ENCODE measurements at regions not wholly inside any gene's neighbourhood (a gene's known extent, or its start where the extent isn't known, plus 50 kb on each side); places are given as distances from the start of the nearest gene placed in this dataset.

DNA sequence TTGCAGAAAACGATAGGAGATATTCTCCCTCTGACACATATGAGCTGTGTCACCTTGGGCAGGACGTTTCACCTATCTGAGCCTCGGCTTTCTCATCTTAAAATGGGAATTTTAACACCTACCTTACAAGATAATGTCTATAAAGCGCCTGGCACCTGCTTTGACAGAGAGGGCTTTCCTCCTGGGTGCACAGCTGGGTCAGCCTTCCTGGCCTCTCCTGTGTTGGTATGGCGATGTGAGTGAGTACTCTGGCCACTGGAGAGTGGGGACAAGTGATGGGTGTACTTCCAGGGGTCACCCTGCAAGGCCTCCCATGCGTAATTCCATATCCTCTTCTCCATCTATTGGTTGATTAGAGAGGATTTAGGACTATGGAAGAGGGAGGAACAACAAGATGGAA is 113.1 kb upstream of the SMIM23 start:
- H3K27ac ChIP-seq (ENCODE audit: low read depth in 2 of 2, low read length in 2 of 2): no peak overlapping the region
- H3K36me3 ChIP-seq (ENCODE audit: control insufficient read depth in 2 of 2, insufficient read depth in 2 of 2, low read length in 2 of 2): no peaks in the 10 kb centered on the region
- H3K27me3 ChIP-seq (ENCODE audit: control insufficient read depth in 2 of 2, insufficient read depth in 2 of 2, low read length in 2 of 2): peaks cover 0 to 2% of the 10 kb centered on the region in 2 donors
- H3K9ac ChIP-seq (ENCODE audit: low read depth in 1 of 2, low read length in 2 of 2): no peak overlapping the region
- no peaks in the 10 kb centered on the region for H3K4me1 ChIP-seq (ENCODE audit: control insufficient read depth in 2 of 2, insufficient read depth in 2 of 2, low read length in 2 of 2)
- H3K9me3 ChIP-seq (ENCODE audit: control insufficient read depth in 2 of 2, low read length in 2 of 2): no peaks in the 10 kb centered on the region
- H3K4me3 ChIP-seq (ENCODE audit: low read length in 2 of 2): no peak overlapping the region

DNA sequence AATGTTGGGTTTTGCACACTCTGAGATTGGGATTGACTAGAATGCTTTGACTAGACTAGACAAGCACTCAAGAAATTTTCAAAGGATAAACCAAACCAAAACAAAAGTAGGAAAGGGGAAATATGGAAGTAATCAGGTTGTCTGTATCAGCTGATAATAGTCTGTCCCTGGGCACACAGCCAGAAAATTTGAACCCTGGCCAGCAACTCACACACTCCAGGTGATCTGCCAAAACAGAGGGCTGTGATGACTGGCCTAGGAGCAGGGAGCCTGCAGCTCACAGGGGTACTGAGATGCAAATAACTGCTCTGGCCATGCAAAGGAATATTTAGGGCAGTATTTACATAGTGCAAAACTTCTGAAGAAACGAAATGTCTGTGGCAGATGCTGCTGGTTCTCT is 112.3 kb upstream of the SMIM23 start:
- Histone ChIP-seq H3K27ac (ENCODE audit: low read depth in 2 of 2, low read length in 2 of 2) (no peak overlapping the region), H3K4me1 (ENCODE audit: control insufficient read depth in 2 of 2, insufficient read depth in 2 of 2, low read length in 2 of 2) (no peaks in the 10 kb centered on the region), H3K9ac (ENCODE audit: low read depth in 1 of 2, low read length in 2 of 2) (no peak overlapping the region), H3K27me3 (ENCODE audit: control insufficient read depth in 2 of 2, insufficient read depth in 2 of 2, low read length in 2 of 2) (peaks cover 0 to 2% of the 10 kb centered on the region in 2 donors), H3K9me3 (ENCODE audit: control insufficient read depth in 2 of 2, low read length in 2 of 2) (no peaks in the 10 kb centered on the region), H3K4me3 (ENCODE audit: low read length in 2 of 2) (no peak overlapping the region), H3K36me3 (ENCODE audit: control insufficient read depth in 2 of 2, insufficient read depth in 2 of 2, low read length in 2 of 2) (no peaks in the 10 kb centered on the region)

DNA sequence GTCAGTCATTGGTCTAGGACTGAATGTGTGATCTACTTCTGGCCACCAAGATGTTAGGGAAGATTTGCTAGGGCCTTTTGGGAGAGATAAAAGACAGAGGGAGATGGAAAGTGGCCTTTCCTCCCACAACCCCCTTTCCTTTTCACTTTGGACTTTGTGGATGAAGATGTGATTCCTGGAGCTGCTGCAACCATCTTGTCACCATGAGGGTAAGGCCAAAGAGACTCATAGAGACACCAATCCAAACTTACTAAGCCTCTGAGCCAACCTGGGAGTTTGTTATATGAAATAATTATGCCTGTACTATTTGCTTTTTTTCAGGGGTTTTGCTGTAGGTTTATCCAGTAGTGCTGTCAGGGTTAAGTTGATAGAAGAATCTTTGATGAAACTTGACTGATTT is 111.8 kb upstream of the SMIM23 start:
- H3K27ac ChIP-seq (ENCODE audit: low read depth in 2 of 2, low read length in 2 of 2): no peak overlapping the region
- H3K9me3 ChIP-seq (ENCODE audit: control insufficient read depth in 2 of 2, low read length in 2 of 2): no peaks in the 10 kb centered on the region
- H3K4me1 ChIP-seq (ENCODE audit: control insufficient read depth in 2 of 2, insufficient read depth in 2 of 2, low read length in 2 of 2): no peaks in the 10 kb centered on the region
- H3K4me3 ChIP-seq (ENCODE audit: low read length in 2 of 2): no peak overlapping the region
- H3K27me3 ChIP-seq (ENCODE audit: control insufficient read depth in 2 of 2, insufficient read depth in 2 of 2, low read length in 2 of 2): peaks cover 0 to 2% of the 10 kb centered on the region in 2 donors
- no peaks in the 10 kb centered on the region for H3K36me3 ChIP-seq (ENCODE audit: control insufficient read depth in 2 of 2, insufficient read depth in 2 of 2, low read length in 2 of 2)
- no peak overlapping the region for H3K9ac ChIP-seq (ENCODE audit: low read depth in 1 of 2, low read length in 2 of 2)

DNA sequence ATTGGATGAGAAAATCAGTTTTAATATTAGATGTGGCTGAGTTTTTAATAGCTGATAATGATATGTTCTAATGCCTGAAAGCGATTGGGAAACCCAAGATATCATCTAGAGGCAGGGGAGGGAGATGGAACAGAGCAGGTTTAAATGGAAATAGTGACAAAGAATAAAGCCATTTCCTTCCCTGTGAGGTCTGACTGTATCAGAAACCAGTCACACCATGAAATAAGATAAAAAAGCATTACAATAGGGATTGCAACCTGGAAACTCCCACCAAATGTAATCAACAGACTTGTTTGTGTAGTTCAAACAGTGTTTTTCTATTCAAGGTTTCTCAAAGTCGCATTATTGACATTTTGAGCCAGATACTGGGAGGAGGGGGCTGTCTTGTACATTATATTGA is 110.1 kb upstream of the SMIM23 start:
- Histone ChIP-seq H3K9ac (ENCODE audit: low read depth in 1 of 2, low read length in 2 of 2) (no peak overlapping the region), H3K4me3 (ENCODE audit: low read length in 2 of 2) (no peak overlapping the region), H3K27me3 (ENCODE audit: control insufficient read depth in 2 of 2, insufficient read depth in 2 of 2, low read length in 2 of 2) (peaks cover 0 to 2% of the 10 kb centered on the region in 2 donors), H3K36me3 (ENCODE audit: control insufficient read depth in 2 of 2, insufficient read depth in 2 of 2, low read length in 2 of 2) (no peaks in the 10 kb centered on the region), H3K4me1 (ENCODE audit: control insufficient read depth in 2 of 2, insufficient read depth in 2 of 2, low read length in 2 of 2) (no peaks in the 10 kb centered on the region), H3K27ac (ENCODE audit: low read depth in 2 of 2, low read length in 2 of 2) (no peak overlapping the region), H3K9me3 (ENCODE audit: control insufficient read depth in 2 of 2, low read length in 2 of 2) (no peaks in the 10 kb centered on the region)

DNA sequence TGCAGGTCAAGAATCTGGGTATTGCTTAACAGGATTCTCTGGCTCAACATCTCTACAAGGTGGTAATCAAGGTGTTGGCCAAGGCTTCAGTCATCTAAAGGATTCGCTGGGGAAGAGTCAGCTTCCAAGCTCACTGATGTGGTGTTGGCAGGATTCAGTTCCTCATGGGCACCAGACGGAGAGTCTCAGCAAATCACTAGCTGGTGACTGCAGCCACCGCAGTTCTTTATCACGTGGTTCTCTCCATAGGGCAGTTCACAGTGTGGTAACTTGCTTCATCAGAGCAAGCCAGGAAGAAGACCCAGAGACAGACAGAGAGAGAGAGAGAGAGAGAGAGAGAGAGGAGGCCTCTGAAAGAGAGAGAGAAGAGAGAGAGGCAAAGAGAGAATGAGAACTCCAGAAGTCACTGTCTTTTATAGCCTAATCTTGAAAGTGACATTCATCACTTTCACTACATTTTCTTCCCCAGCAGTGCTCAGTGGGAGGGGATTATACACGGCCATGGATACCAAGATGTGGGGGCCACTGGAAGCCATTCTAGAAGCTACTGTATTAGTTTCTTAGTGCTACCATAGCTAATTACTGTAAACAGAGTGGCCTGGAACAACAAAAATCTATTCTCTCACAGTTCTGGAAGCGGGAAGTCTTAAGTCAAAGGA is 109.2 kb upstream of the SMIM23 start:
- no peaks in the 10 kb centered on the region for H3K36me3 ChIP-seq (ENCODE audit: control insufficient read depth in 2 of 2, insufficient read depth in 2 of 2, low read length in 2 of 2)
- H3K4me1 ChIP-seq (ENCODE audit: control insufficient read depth in 2 of 2, insufficient read depth in 2 of 2, low read length in 2 of 2): no peaks in the 10 kb centered on the region
- no peak overlapping the region for H3K4me3 ChIP-seq (ENCODE audit: low read length in 2 of 2)
- no peak overlapping the region for H3K27ac ChIP-seq (ENCODE audit: low read depth in 2 of 2, low read length in 2 of 2)
- H3K9me3 ChIP-seq (ENCODE audit: control insufficient read depth in 2 of 2, low read length in 2 of 2): no peaks in the 10 kb centered on the region
- H3K27me3 ChIP-seq (ENCODE audit: control insufficient read depth in 2 of 2, insufficient read depth in 2 of 2, low read length in 2 of 2): peaks cover 0 to 2% of the 10 kb centered on the region in 2 donors
- no peak overlapping the region for H3K9ac ChIP-seq (ENCODE audit: low read depth in 1 of 2, low read length in 2 of 2)

DNA sequence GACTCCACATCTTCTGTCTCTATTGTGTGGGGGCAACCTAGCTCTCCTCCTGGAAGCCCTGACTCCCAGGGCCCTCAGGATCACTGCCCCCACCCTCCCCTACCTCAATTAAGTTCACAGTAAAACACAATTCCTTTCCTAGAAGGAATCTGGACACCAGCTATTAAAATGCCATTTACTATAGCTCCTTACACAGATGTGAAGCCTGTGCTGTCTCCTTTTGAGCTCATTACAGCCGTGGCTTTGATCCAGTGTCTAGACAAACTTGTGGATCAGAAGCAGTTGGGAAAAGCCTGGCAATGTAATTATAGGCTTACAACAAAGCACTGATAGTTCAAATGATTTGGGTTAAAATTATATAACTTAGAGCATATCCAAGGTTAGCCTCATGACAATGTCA is 107.0 kb upstream of the SMIM23 start:
- Histone ChIP-seq H3K36me3 (ENCODE audit: control insufficient read depth in 2 of 2, insufficient read depth in 2 of 2, low read length in 2 of 2) (no peaks in the 10 kb centered on the region), H3K27me3 (ENCODE audit: control insufficient read depth in 2 of 2, insufficient read depth in 2 of 2, low read length in 2 of 2) (peaks cover 3 to 6% of the 10 kb centered on the region in 2 donors), H3K27ac (ENCODE audit: low read depth in 2 of 2, low read length in 2 of 2) (no peak overlapping the region), H3K4me3 (ENCODE audit: low read length in 2 of 2) (no peak overlapping the region), H3K9me3 (ENCODE audit: control insufficient read depth in 2 of 2, low read length in 2 of 2) (no peaks in the 10 kb centered on the region), H3K9ac (ENCODE audit: low read depth in 1 of 2, low read length in 2 of 2) (no peak overlapping the region), H3K4me1 (ENCODE audit: control insufficient read depth in 2 of 2, insufficient read depth in 2 of 2, low read length in 2 of 2) (no peaks in the 10 kb centered on the region)

DNA sequence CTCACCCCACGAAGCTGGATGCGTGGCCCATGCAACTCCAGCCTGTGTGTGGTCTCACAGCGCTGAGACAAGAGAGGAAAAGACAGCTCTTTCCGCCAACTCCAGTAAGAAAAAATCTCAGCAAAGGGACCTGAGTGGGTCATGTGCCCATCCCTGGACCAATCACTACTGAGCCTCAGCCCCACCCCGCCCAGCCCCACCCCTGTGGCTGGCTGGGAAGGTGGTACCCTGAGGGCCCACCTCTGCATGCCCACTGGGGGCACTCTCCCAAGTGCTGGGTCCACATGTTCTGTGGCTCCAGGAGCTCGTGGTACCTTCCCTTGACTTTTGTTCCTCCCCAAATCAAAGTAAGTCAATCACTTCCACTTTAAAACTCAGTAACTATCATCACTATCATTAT is 105.1 kb upstream of the SMIM23 start:
- no peak overlapping the region for H3K27ac ChIP-seq (ENCODE audit: low read depth in 2 of 2, low read length in 2 of 2)
- H3K36me3 ChIP-seq (ENCODE audit: control insufficient read depth in 2 of 2, insufficient read depth in 2 of 2, low read length in 2 of 2): no peaks in the 10 kb centered on the region
- H3K4me1 ChIP-seq (ENCODE audit: control insufficient read depth in 2 of 2, insufficient read depth in 2 of 2, low read length in 2 of 2): no peaks in the 10 kb centered on the region
- no peaks in the 10 kb centered on the region for H3K9me3 ChIP-seq (ENCODE audit: control insufficient read depth in 2 of 2, low read length in 2 of 2)
- no peak overlapping the region for H3K4me3 ChIP-seq (ENCODE audit: low read length in 2 of 2)
- H3K9ac ChIP-seq (ENCODE audit: low read depth in 1 of 2, low read length in 2 of 2): no peak overlapping the region
- H3K27me3 ChIP-seq (ENCODE audit: control insufficient read depth in 2 of 2, insufficient read depth in 2 of 2, low read length in 2 of 2): peaks cover 3 to 6% of the 10 kb centered on the region in 2 donors

DNA sequence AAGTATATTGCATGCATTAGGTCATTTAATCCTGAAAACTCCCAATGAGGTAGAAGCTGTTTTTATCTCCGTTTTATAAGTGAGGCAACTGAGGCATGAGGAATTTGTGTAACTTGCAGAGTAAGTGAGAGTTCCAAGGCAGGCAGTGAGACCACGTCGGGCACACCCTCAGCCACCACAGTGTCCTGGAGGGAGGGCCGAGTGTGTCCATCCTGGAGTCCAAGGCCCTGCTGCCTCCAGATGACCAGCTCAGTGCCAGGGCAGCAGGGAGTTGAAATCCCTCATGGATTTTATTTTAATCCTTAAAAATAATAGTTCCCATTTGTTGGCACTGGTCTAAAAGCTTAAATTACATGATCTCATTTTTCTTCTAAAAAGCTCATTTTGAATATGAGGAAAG is 104.6 kb upstream of the SMIM23 start:
- H3K9ac ChIP-seq (ENCODE audit: low read depth in 1 of 2, low read length in 2 of 2): no peak overlapping the region
- H3K27me3 ChIP-seq (ENCODE audit: control insufficient read depth in 2 of 2, insufficient read depth in 2 of 2, low read length in 2 of 2): peaks cover 3 to 6% of the 10 kb centered on the region in 2 donors
- H3K4me3 ChIP-seq (ENCODE audit: low read length in 2 of 2): no peak overlapping the region
- H3K9me3 ChIP-seq (ENCODE audit: control insufficient read depth in 2 of 2, low read length in 2 of 2): no peaks in the 10 kb centered on the region
- H3K36me3 ChIP-seq (ENCODE audit: control insufficient read depth in 2 of 2, insufficient read depth in 2 of 2, low read length in 2 of 2): no peaks in the 10 kb centered on the region
- no peaks in the 10 kb centered on the region for H3K4me1 ChIP-seq (ENCODE audit: control insufficient read depth in 2 of 2, insufficient read depth in 2 of 2, low read length in 2 of 2)
- no peak overlapping the region for H3K27ac ChIP-seq (ENCODE audit: low read depth in 2 of 2, low read length in 2 of 2)

DNA sequence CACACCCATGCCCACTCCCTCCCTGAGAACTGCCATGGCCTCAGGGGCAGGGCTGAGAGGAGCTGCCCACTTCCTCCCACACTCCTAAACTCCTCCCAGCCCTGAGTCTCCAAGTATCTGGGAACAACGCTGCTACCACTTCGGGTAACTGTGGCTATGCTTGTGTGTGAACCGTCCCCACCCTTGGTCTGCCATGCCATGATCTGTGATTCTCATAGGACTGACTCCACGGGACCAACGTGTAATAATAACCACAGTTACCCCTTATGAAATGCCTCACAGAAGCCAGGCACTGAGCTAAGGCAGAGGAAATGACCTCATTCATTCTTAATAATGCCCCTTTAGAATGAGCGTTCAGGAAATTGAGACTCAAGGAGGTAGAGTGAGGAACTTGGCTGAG is 103.9 kb upstream of the SMIM23 start:
- H3K27ac ChIP-seq (ENCODE audit: low read depth in 2 of 2, low read length in 2 of 2): no peak overlapping the region
- H3K36me3 ChIP-seq (ENCODE audit: control insufficient read depth in 2 of 2, insufficient read depth in 2 of 2, low read length in 2 of 2): no peaks in the 10 kb centered on the region
- H3K4me1 ChIP-seq (ENCODE audit: control insufficient read depth in 2 of 2, insufficient read depth in 2 of 2, low read length in 2 of 2): no peaks in the 10 kb centered on the region
- H3K9ac ChIP-seq (ENCODE audit: low read depth in 1 of 2, low read length in 2 of 2): no peak overlapping the region
- H3K4me3 ChIP-seq (ENCODE audit: low read length in 2 of 2): no peak overlapping the region
- no peaks in the 10 kb centered on the region for H3K9me3 ChIP-seq (ENCODE audit: control insufficient read depth in 2 of 2, low read length in 2 of 2)
- peaks cover 3 to 4% of the 10 kb centered on the region in 2 donors for H3K27me3 ChIP-seq (ENCODE audit: control insufficient read depth in 2 of 2, insufficient read depth in 2 of 2, low read length in 2 of 2)

DNA sequence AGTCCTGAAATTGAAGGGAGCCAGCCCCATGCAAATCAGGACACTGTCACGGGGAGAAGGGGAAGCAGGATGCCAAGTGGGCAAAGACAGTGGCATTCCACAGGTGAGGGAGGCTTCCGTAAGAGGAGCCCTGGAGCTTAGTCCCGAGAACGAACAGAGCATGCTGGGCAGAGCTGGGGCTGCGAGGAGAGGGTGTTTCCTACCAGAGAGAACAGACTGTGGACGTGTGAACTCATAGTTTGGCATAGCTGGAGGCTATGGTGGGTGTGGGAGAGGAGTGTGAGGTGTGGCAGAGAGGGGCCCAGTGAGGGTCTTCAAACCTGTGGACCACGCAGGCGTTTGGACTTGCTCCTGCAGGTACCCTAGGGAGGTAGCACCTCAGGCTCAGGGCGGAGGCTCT is 102.8 kb upstream of the SMIM23 start:
- Histone ChIP-seq H3K9me3 (ENCODE audit: control insufficient read depth in 2 of 2, low read length in 2 of 2) (no peaks in the 10 kb centered on the region), H3K4me1 (ENCODE audit: control insufficient read depth in 2 of 2, insufficient read depth in 2 of 2, low read length in 2 of 2) (no peaks in the 10 kb centered on the region)

DNA sequence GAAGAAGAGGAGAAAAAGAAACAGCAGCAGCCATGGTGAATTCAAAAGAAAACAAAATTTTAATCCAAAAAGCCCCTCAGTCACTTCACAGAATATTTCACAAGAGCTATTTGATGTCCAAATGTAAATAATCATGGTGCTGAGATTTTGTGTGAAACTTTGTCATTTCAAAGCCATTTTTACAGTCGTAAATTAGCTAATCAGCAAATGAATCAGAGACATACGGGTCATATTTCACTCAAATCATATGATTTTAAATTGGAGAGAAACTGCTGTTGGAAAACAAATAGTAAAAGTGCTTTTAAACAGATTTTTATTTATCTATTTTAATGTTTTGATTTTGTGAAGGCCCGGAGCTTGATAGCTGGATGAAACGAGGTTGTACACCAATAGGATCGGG is 101.4 kb upstream of the SMIM23 start:
- no peak overlapping the region for H3K9ac ChIP-seq (ENCODE audit: low read depth in 1 of 2, low read length in 2 of 2)
- H3K36me3 ChIP-seq (ENCODE audit: control insufficient read depth in 2 of 2, insufficient read depth in 2 of 2, low read length in 2 of 2): no peaks in the 10 kb centered on the region
- no peaks in the 10 kb centered on the region for H3K9me3 ChIP-seq (ENCODE audit: control insufficient read depth in 2 of 2, low read length in 2 of 2)
- H3K4me3 ChIP-seq (ENCODE audit: low read length in 2 of 2): no peak overlapping the region
- H3K4me1 ChIP-seq (ENCODE audit: control insufficient read depth in 2 of 2, insufficient read depth in 2 of 2, low read length in 2 of 2): no peaks in the 10 kb centered on the region
- no peak overlapping the region for H3K27ac ChIP-seq (ENCODE audit: low read depth in 2 of 2, low read length in 2 of 2)
- peaks cover 3 to 4% of the 10 kb centered on the region in 2 donors for H3K27me3 ChIP-seq (ENCODE audit: control insufficient read depth in 2 of 2, insufficient read depth in 2 of 2, low read length in 2 of 2)

More for the DNA sequence above, 102.8 kb upstream of the SMIM23 start:
- Histone ChIP-seq H3K36me3 (ENCODE audit: control insufficient read depth in 2 of 2, insufficient read depth in 2 of 2, low read length in 2 of 2) (no peaks in the 10 kb centered on the region), H3K9ac (ENCODE audit: low read depth in 1 of 2, low read length in 2 of 2) (no peak overlapping the region), H3K27ac (ENCODE audit: low read depth in 2 of 2, low read length in 2 of 2) (no peak overlapping the region), H3K4me3 (ENCODE audit: low read length in 2 of 2) (no peak overlapping the region), H3K27me3 (ENCODE audit: control insufficient read depth in 2 of 2, insufficient read depth in 2 of 2, low read length in 2 of 2) (peaks cover 3 to 4% of the 10 kb centered on the region in 2 donors)
